H9 (cell line): ENCODE measurements at regions not wholly inside any gene's neighbourhood (a gene's known extent, or its start where the extent isn't known, plus 50 kb on each side); places are given as distances from the start of the nearest gene placed in this dataset.

Experiments used
- DNase-seq: peaks from one replicate; pipeline ENCODE4 v3.0.0-alpha.2; 2017
- H2AFZ ChIP-seq: one replicate; pipeline ENCODE4 v1.6.1; 2013; ENCODE audit warnings: mild to moderate bottlenecking, low read length, control low read depth, moderate library complexity
- H2AK5ac ChIP-seq: 2 replicates; pipeline ENCODE4 v1.6.1; 2013; ENCODE audit warnings: low read length, control low read depth, mixed read lengths; ENCODE audit not compliant: insufficient read length
- H2BK120ac ChIP-seq: one replicate; pipeline ENCODE4 v1.6.1; 2013; ENCODE audit warnings: low read depth, mild to moderate bottlenecking, low read length, control low read depth, inconsistent platforms; ENCODE audit not compliant: poor library complexity, severe bottlenecking
- H2BK12ac ChIP-seq: 2 replicates; pipeline ENCODE4 v1.6.1; 2013; ENCODE audit warnings: low read length, control low read depth, mixed read lengths, low read depth; ENCODE audit not compliant: insufficient read length
- H2BK15ac ChIP-seq: 2 replicates; pipeline ENCODE4 v1.6.1; 2013; ENCODE audit warnings: low read depth, low read length, control low read depth
- H2BK20ac ChIP-seq: one replicate; pipeline ENCODE4 v1.6.1; 2013; ENCODE audit warnings: low read depth, mild to moderate bottlenecking, low read length, control low read depth, inconsistent platforms; ENCODE audit not compliant: poor library complexity, severe bottlenecking
- H2BK5ac ChIP-seq: 2 replicates; pipeline ENCODE4 v1.6.1; 2013; ENCODE audit warnings: low read length, control low read depth, mixed read lengths; ENCODE audit not compliant: insufficient read length
- H3K14ac ChIP-seq: 2 replicates; pipeline ENCODE4 v1.6.1; 2013; ENCODE audit warnings: low read length, control low read depth; ENCODE audit not compliant: insufficient read depth
- H3K18ac ChIP-seq: 2 replicates; pipeline ENCODE4 v1.6.1; 2013; ENCODE audit warnings: low read depth, mild to moderate bottlenecking, mixed read lengths, low read length, control low read depth; ENCODE audit not compliant: insufficient read length
- H3K23ac ChIP-seq: 2 replicates; pipeline ENCODE4 v1.6.1; 2013; ENCODE audit warnings: low read length, control low read depth, mixed read lengths, low read depth; ENCODE audit not compliant: insufficient read length
- H3K23me2 ChIP-seq: 2 replicates; pipeline ENCODE4 v1.6.1; 2013; ENCODE audit warnings: low read depth, mild to moderate bottlenecking, mixed read lengths, low read length, control low read depth; ENCODE audit not compliant: insufficient read length, poor library complexity, severe bottlenecking
- H3K27ac ChIP-seq: 2 replicates; pipeline ENCODE4 v1.5.1; 2013; ENCODE audit warnings: low read length, control low read depth, mixed read lengths, low read depth; ENCODE audit not compliant: insufficient read length
- H3K27me3 ChIP-seq: 2 replicates; pipeline ENCODE4 v1.6.1; 2013; ENCODE audit warnings: low read length, control low read depth, inconsistent platforms; ENCODE audit not compliant: insufficient read depth
- H3K4ac ChIP-seq: 2 replicates; pipeline ENCODE4 v1.6.1; 2013; ENCODE audit warnings: low read depth, mild to moderate bottlenecking, control low read depth, inconsistent platforms, low read length, moderate library complexity
- H3K4me1 ChIP-seq: 2 replicates; pipeline ENCODE4 v1.6.1; 2013; ENCODE audit warnings: low read length, control low read depth, inconsistent platforms; ENCODE audit not compliant: insufficient read depth
- H3K4me2 ChIP-seq: 2 replicates; pipeline ENCODE4 v1.6.1; 2013; ENCODE audit warnings: low read length, control low read depth, mixed read lengths; ENCODE audit not compliant: insufficient read length, insufficient read depth
- H3K56ac ChIP-seq: 2 replicates; pipeline ENCODE4 v1.6.1; 2013; ENCODE audit warnings: low read depth, mild to moderate bottlenecking, mixed read lengths, low read length, control low read depth; ENCODE audit not compliant: insufficient read length
- H3K79me1 ChIP-seq: 2 replicates; pipeline ENCODE4 v1.6.1; 2013; ENCODE audit warnings: low read depth, mild to moderate bottlenecking, moderate library complexity, low read length, control low read depth, inconsistent platforms; ENCODE audit not compliant: insufficient read depth, poor library complexity, severe bottlenecking
- H3K79me2 ChIP-seq: 2 replicates; pipeline ENCODE4 v1.6.1; 2013; ENCODE audit warnings: low read length, control low read depth, inconsistent platforms; ENCODE audit not compliant: insufficient read depth
- H3K9ac ChIP-seq: 2 replicates; pipeline ENCODE4 v1.6.1; 2013; ENCODE audit warnings: low read length, control low read depth, mixed read lengths; ENCODE audit not compliant: insufficient read length; ENCODE audit errors: extremely low read depth
- H3K9me3 ChIP-seq: one replicate; pipeline ENCODE4 v1.6.1; 2013; ENCODE audit warnings: low read depth, low read length, inconsistent platforms; ENCODE audit not compliant: control insufficient read depth
- H3T11ph ChIP-seq: one replicate; pipeline ENCODE4 v1.6.1; 2013; ENCODE audit warnings: mild to moderate bottlenecking, low read length, control low read depth, inconsistent platforms
- H4K20me1 ChIP-seq: one replicate; pipeline ENCODE4 v1.6.1; 2013; ENCODE audit not compliant: control insufficient read depth, insufficient read length, insufficient read depth
- H4K5ac ChIP-seq: 2 replicates; pipeline ENCODE4 v1.6.1; 2013; ENCODE audit warnings: low read depth, mild to moderate bottlenecking, mixed read lengths, low read length, control low read depth; ENCODE audit not compliant: insufficient read length
- H4K8ac ChIP-seq: replicated peaks from 2 replicates; pipeline ENCODE4 v1.6.1; 2013; ENCODE audit warnings: low read length, control low read depth, mixed read lengths, low read depth; ENCODE audit not compliant: insufficient read length
- H4K91ac ChIP-seq: 2 replicates; pipeline ENCODE4 v1.6.1; 2013; ENCODE audit warnings: low read depth, mild to moderate bottlenecking, moderate library complexity, mixed read lengths, low read length, control low read depth; ENCODE audit not compliant: insufficient read length
- H3K27ac Mint-ChIP-seq, 3 experiments: 2 replicates in 2 of 3; 3 replicates in 1 of 3; pipeline ENCODE4 v1.8.0; 2020 to 2021; ENCODE audit warnings: mixed read lengths in 3 of 3, mild to moderate bottlenecking in 1 of 3, moderate library complexity in 1 of 3
- H3K27me3 Mint-ChIP-seq: 2 replicates; pipeline ENCODE4 v1.8.0; 2021; ENCODE audit warnings: low read depth, mild to moderate bottlenecking, moderate library complexity, mixed read lengths
- H3K36me3 Mint-ChIP-seq, 3 experiments: 2 replicates in 2 of 3; 3 replicates in 1 of 3; pipeline ENCODE4 v1.8.0; 2020 to 2021; ENCODE audit warnings: low read depth in 3 of 3, mixed read lengths in 3 of 3; ENCODE audit not compliant: insufficient read depth in 1 of 3
- H3K4me1 Mint-ChIP-seq, 2 experiments: 2 replicates each; pipeline ENCODE4 v1.8.0; 2020; ENCODE audit warnings: mixed read lengths in 2 of 2
- H3K4me3 Mint-ChIP-seq, 2 experiments: 2 replicates in 1 of 2; 3 replicates in 1 of 2; pipeline ENCODE4 v1.8.0; 2020 to 2021; ENCODE audit warnings: mild to moderate bottlenecking in 2 of 2, mixed read lengths in 2 of 2, moderate library complexity in 1 of 2
- H3K9me3 Mint-ChIP-seq, 2 experiments: 2 replicates in 1 of 2; 3 replicates in 1 of 2; pipeline ENCODE4 v1.8.0; 2020; ENCODE audit warnings: mild to moderate bottlenecking in 2 of 2, mixed read lengths in 2 of 2, moderate library complexity in 1 of 2
- CTCF ChIP-seq: fragments of 200-600 bp; sonication (generic); conservative IDR thresholded peaks from 3 replicates; pipeline ENCODE4 v1.8.0; 2021; ENCODE audit warnings: antibody characterized with exemption, mild to moderate bottlenecking
- WGBS: extraction: QIAGEN DNeasy Blood & Tissue Kit; methylation state at CpG from one replicate; pipeline ENCODE4 v1.1.7; 2013; ENCODE audit warnings: missing lambda C conversion rate, low lambda C conversion rate, mixed read lengths; ENCODE audit not compliant: insufficient read length; ENCODE audit errors: extremely low coverage; 5-methylcytosine and 5-hydroxymethylcytosine counted together

- Histone ChIP-seq H3K27me3 (no peaks in the 10 kb centered on the region), H4K91ac (no peak overlapping the region), H3K14ac (no peak overlapping the region), H4K8ac (no peak overlapping the region), H3K27ac (no peak overlapping the region), H2AFZ (no peak overlapping the region), H2BK5ac (no peak overlapping the region), H3K79me2 (no peaks in the 10 kb centered on the region), H4K20me1 (no peaks in the 10 kb centered on the region), H2BK15ac (no peak overlapping the region), H3K4me1 (peaks cover 3% of the 10 kb centered on the region; the same call in 1 of the 2 replicates), H3K23me2 (no peaks in the 10 kb centered on the region), H3K4ac (no peak overlapping the region), H2BK20ac (no peak overlapping the region), H3K9me3 (no peaks in the 10 kb centered on the region), H2BK12ac (no peak overlapping the region), H3K4me2 (no peak overlapping the region), H3T11ph (no peak overlapping the region), H2AK5ac (no peak overlapping the region), H2BK120ac (no peak overlapping the region), H3K18ac (no peak overlapping the region), H3K23ac (no peak overlapping the region), H3K79me1 (no peaks in the 10 kb centered on the region), H4K5ac (no peak overlapping the region), H3K9ac (no peak overlapping the region), H3K56ac (no peak overlapping the region)
- Mint-ChIP-seq H3K27me3 (no peaks in the 10 kb centered on the region), H3K4me1 (peaks cover 5 to 6% of the 10 kb centered on the region in 2 experiments), H3K4me3 (no peak overlapping the region), H3K27ac (no peak overlapping the region), H3K9me3 (peaks cover 8% of the 10 kb centered on the region in 2 experiments), H3K36me3 (peaks cover 1 to 10% (median 1%) of the 10 kb centered on the region in 3 experiments; a peak in 6 of 7 replicates)
- WGBS = no CpG with 5 or more reads among the region's 3 CpGs
- no peak for TF ChIP-seq CTCF
- DNase-seq = no peak
These were observed 684.4 kb upstream of the LMCD1 start for GRCh38 chr3:7817239-7817638.
